Activated CD8-positive, alpha-beta memory T cell treated with anti-CD3 and anti-CD28 coated beads, Interleukin-2, amount 10 ng/mL, durations not matched to agents 7 days and 5 days (primary cell): ENCODE measurements at regions not wholly inside any gene's neighbourhood (a gene's known extent, or its start where the extent isn't known, plus 50 kb on each side); places are given as distances from the start of the nearest gene placed in this dataset.
"Not testable (repeated sequence)": the region's sequence is repeated elsewhere in the genome, so short reads cannot be mapped to it uniquely, and the experiment has no call there.

Experiments
- ATAC-seq: fragments of 150-1000 bp; cut with Tn5 transposase; one replicate; pipeline ENCODE4 v1.10.0; 2021; ENCODE audit warnings: moderate library complexity
- CTCF ChIA-PET: fragments of 350-600 bp; sonication (Branson Sonifier 250); formaldehyde crosslinking; loops from one replicate; lab custom pipeline; 2021; ENCODE audit warnings: antibody characterized with exemption; lab: Charles Lee
- DNase-seq: peaks from one replicate; pipeline ENCODE4 v3.0.0-alpha.2; 2020
- H3K27ac Mint-ChIP-seq: one replicate; pipeline ENCODE4 v1.8.0; 2021; ENCODE audit warnings: mild to moderate bottlenecking, mixed read lengths
- H3K27me3 Mint-ChIP-seq: one replicate; pipeline ENCODE4 v1.8.0; 2021; ENCODE audit warnings: mixed read lengths
- H3K36me3 Mint-ChIP-seq: one replicate; pipeline ENCODE4 v1.8.0; 2021; ENCODE audit warnings: mild to moderate bottlenecking, mixed read lengths
- H3K4me1 Mint-ChIP-seq: one replicate; pipeline ENCODE4 v1.8.0; 2021; ENCODE audit warnings: mixed read lengths
- H3K4me3 Mint-ChIP-seq: one replicate; pipeline ENCODE4 v1.8.0; 2021; ENCODE audit warnings: mild to moderate bottlenecking, moderate library complexity, mixed read lengths
- H3K9me3 Mint-ChIP-seq: one replicate; pipeline ENCODE4 v1.8.0; 2022; ENCODE audit warnings: low read depth, mixed read lengths

GRCh38 chr6:131459005-131459404 is 114.0 kb upstream of the ARG1 start:
- Mint-ChIP-seq H3K9me3 (no peaks in the 10 kb centered on the region), H3K4me3 (no peak overlapping the region), H3K27ac (no peak overlapping the region), H3K27me3 (no peaks in the 10 kb centered on the region), H3K4me1 (no peaks in the 10 kb centered on the region), H3K36me3 (no peaks in the 10 kb centered on the region)
- CTCF ChIA-PET: no interaction called here
- DNase-seq: no peak
- ATAC-seq: no peak

- no peak for DNase-seq
- no peak overlapping the region for H3K27ac Mint-ChIP-seq
Measured at GRCh38 chr6:131460614-131461000, 112.4 kb upstream of the ARG1 start.

GRCh38 chr6:131469130-131469529 is 103.9 kb upstream of the ARG1 start:
- DNase-seq: no peak
- no peaks in the 10 kb centered on the region for H3K27me3 Mint-ChIP-seq
- ATAC-seq: no peak
- H3K27ac Mint-ChIP-seq: no peak overlapping the region
- H3K36me3 Mint-ChIP-seq: no peaks in the 10 kb centered on the region
- H3K4me1 Mint-ChIP-seq: no peaks in the 10 kb centered on the region
- CTCF ChIA-PET: interaction anchor here (2.0 kb wide), 1 partner anchor 8 kb away, joined by 4 read pairs; no protein-coding TSS in a partner anchor
- H3K9me3 Mint-ChIP-seq: peaks cover 2% of the 10 kb centered on the region
- H3K4me3 Mint-ChIP-seq: no peak overlapping the region

More at GRCh38 chr6:131460614-131461000, 112.4 kb upstream of the ARG1 start:
- no peaks in the 10 kb centered on the region for H3K4me1 Mint-ChIP-seq
- CTCF ChIA-PET: interaction anchor here (1.0 kb wide), 1 partner anchor 10 kb away, joined by 4 read pairs; no protein-coding TSS in a partner anchor
- no peak for ATAC-seq
- H3K4me3 Mint-ChIP-seq: no peak overlapping the region
- no peaks in the 10 kb centered on the region for H3K27me3 Mint-ChIP-seq
- H3K36me3 Mint-ChIP-seq: no peaks in the 10 kb centered on the region
- H3K9me3 Mint-ChIP-seq: no peaks in the 10 kb centered on the region

- H3K4me1 Mint-ChIP-seq: no peaks in the 10 kb centered on the region
- DNase-seq (no peak), ATAC-seq (no peak)
- H3K27me3 Mint-ChIP-seq: no peaks in the 10 kb centered on the region
- H3K36me3 Mint-ChIP-seq: peaks cover 1% of the 10 kb centered on the region
- CTCF ChIA-PET: interaction anchor here (0.8 to 2.0 kb wide), 3 partner anchors 10 to 63 kb away, joined by 3 to 4 read pairs (median 4); no protein-coding TSS in a partner anchor
- H3K27ac Mint-ChIP-seq: no peak overlapping the region
- H3K9me3 Mint-ChIP-seq: peaks cover 5% of the 10 kb centered on the region
- no peak overlapping the region for H3K4me3 Mint-ChIP-seq
Measured at GRCh38 chr6:131470534-131470933, 102.5 kb upstream of the ARG1 start.

GRCh38 chr6:131471331-131471730 is 101.7 kb upstream of the ARG1 start:
- no peaks in the 10 kb centered on the region for H3K27me3 Mint-ChIP-seq
- ATAC-seq (no peak), DNase-seq (no peak)
- no peak overlapping the region for H3K4me3 Mint-ChIP-seq
- CTCF ChIA-PET: interaction anchor here (2.0 kb wide), 1 partner anchor 11 kb away, joined by 4 read pairs; no protein-coding TSS in a partner anchor
- no peak overlapping the region for H3K27ac Mint-ChIP-seq
- peaks cover 5% of the 10 kb centered on the region for H3K9me3 Mint-ChIP-seq
- H3K36me3 Mint-ChIP-seq: peaks cover 1% of the 10 kb centered on the region
- no peaks in the 10 kb centered on the region for H3K4me1 Mint-ChIP-seq

- H3K4me3 Mint-ChIP-seq, H3K9me3 Mint-ChIP-seq, H3K27ac Mint-ChIP-seq, H3K27me3 Mint-ChIP-seq, DNase-seq, H3K36me3 Mint-ChIP-seq, H3K4me1 Mint-ChIP-seq, CTCF ChIA-PET, ATAC-seq: not testable (repeated sequence)
Measured at GRCh38 chr6:131473303-131473702, 99.7 kb upstream of the ARG1 start.

- no peak overlapping the region for H3K4me3 Mint-ChIP-seq
- peaks cover 3% of the 10 kb centered on the region for H3K36me3 Mint-ChIP-seq
- peaks cover 5% of the 10 kb centered on the region for H3K9me3 Mint-ChIP-seq
- CTCF ChIA-PET: no interaction called here
- ATAC-seq (no peak), DNase-seq (no peak)
- H3K4me1 Mint-ChIP-seq: no peaks in the 10 kb centered on the region
- no peak overlapping the region for H3K27ac Mint-ChIP-seq
- H3K27me3 Mint-ChIP-seq: no peaks in the 10 kb centered on the region
Measured at GRCh38 chr6:131476362-131476761, 96.7 kb upstream of the ARG1 start.

GRCh38 chr6:131478740-131479211 is 94.2 kb upstream of the ARG1 start:
- ATAC-seq, H3K4me3 Mint-ChIP-seq, DNase-seq, H3K36me3 Mint-ChIP-seq, H3K4me1 Mint-ChIP-seq, H3K27me3 Mint-ChIP-seq, H3K27ac Mint-ChIP-seq, CTCF ChIA-PET, H3K9me3 Mint-ChIP-seq: not testable (repeated sequence)

GRCh38 chr6:131486608-131487007 is 86.4 kb upstream of the ARG1 start:
- no peak overlapping the region for H3K4me3 Mint-ChIP-seq
- DNase-seq: no peak
- no peaks in the 10 kb centered on the region for H3K4me1 Mint-ChIP-seq
- H3K9me3 Mint-ChIP-seq: no peaks in the 10 kb centered on the region
- H3K27ac Mint-ChIP-seq: no peak overlapping the region
- H3K27me3 Mint-ChIP-seq: no peaks in the 10 kb centered on the region
- H3K36me3 Mint-ChIP-seq: no peaks in the 10 kb centered on the region
- ATAC-seq: no peak
- CTCF ChIA-PET: interaction anchor here (1.6 kb wide), 1 partner anchor 142 kb away, joined by 3 read pairs; the partner anchor contains the start of gene MED23

GRCh38 chr6:131488780-131489179 is 84.2 kb upstream of the ARG1 start:
- Mint-ChIP-seq H3K9me3 (no peaks in the 10 kb centered on the region), H3K27ac (no peak overlapping the region), H3K27me3 (no peaks in the 10 kb centered on the region), H3K36me3 (no peaks in the 10 kb centered on the region), H3K4me1 (no peaks in the 10 kb centered on the region), H3K4me3 (no peak overlapping the region)
- DNase-seq (no peak), ATAC-seq (no peak)
- CTCF ChIA-PET: interaction anchor here (0.7 kb wide), 1 partner anchor 18 kb away, joined by 4 read pairs; no protein-coding TSS in a partner anchor

- CTCF ChIA-PET: no interaction called here
- H3K9me3 Mint-ChIP-seq: no peaks in the 10 kb centered on the region
- ATAC-seq (no peak), DNase-seq (no peak)
- no peaks in the 10 kb centered on the region for H3K4me1 Mint-ChIP-seq
- no peaks in the 10 kb centered on the region for H3K36me3 Mint-ChIP-seq
- no peak overlapping the region for H3K4me3 Mint-ChIP-seq
- no peaks in the 10 kb centered on the region for H3K27me3 Mint-ChIP-seq
- no peak overlapping the region for H3K27ac Mint-ChIP-seq
Measured at GRCh38 chr6:131490441-131490840, 82.6 kb upstream of the ARG1 start.

GRCh38 chr6:131492932-131493573 is 80.0 kb upstream of the ARG1 start:
- H3K36me3 Mint-ChIP-seq: no peaks in the 10 kb centered on the region
- CTCF ChIA-PET: interaction anchor here (0.8 to 1.2 kb wide), 2 partner anchors 41 to 310 kb away, joined by 3 read pairs; no protein-coding TSS in a partner anchor
- ATAC-seq: no peak
- no peaks in the 10 kb centered on the region for H3K9me3 Mint-ChIP-seq
- no peaks in the 10 kb centered on the region for H3K27me3 Mint-ChIP-seq
- no peak overlapping the region for H3K4me3 Mint-ChIP-seq
- no peak overlapping the region for H3K27ac Mint-ChIP-seq
- no peaks in the 10 kb centered on the region for H3K4me1 Mint-ChIP-seq
- DNase-seq: no peak

GRCh38 chr6:131504387-131504786 is 68.6 kb upstream of the ARG1 start:
- H3K27me3 Mint-ChIP-seq, DNase-seq, H3K4me3 Mint-ChIP-seq, CTCF ChIA-PET, H3K9me3 Mint-ChIP-seq, H3K36me3 Mint-ChIP-seq, H3K27ac Mint-ChIP-seq, H3K4me1 Mint-ChIP-seq, ATAC-seq: not testable (repeated sequence)

GRCh38 chr6:131510094-131510493 is 62.9 kb upstream of the ARG1 start:
- ATAC-seq (no peak), DNase-seq (no peak)
- Mint-ChIP-seq H3K4me1 (no peaks in the 10 kb centered on the region), H3K27ac (no peak overlapping the region), H3K36me3 (no peaks in the 10 kb centered on the region), H3K4me3 (no peak overlapping the region), H3K27me3 (no peaks in the 10 kb centered on the region), H3K9me3 (no peaks in the 10 kb centered on the region)
- CTCF ChIA-PET: no interaction called here
